ENCODE measurements at regions not wholly inside any gene's neighbourhood (a gene's known extent, or its start where the extent isn't known, plus 50 kb on each side); places are given as distances from the start of the nearest gene placed in this dataset.
A peak's percentile ranks its signal among the peaks of the same experiment; 100 is the strongest.

DNA sequence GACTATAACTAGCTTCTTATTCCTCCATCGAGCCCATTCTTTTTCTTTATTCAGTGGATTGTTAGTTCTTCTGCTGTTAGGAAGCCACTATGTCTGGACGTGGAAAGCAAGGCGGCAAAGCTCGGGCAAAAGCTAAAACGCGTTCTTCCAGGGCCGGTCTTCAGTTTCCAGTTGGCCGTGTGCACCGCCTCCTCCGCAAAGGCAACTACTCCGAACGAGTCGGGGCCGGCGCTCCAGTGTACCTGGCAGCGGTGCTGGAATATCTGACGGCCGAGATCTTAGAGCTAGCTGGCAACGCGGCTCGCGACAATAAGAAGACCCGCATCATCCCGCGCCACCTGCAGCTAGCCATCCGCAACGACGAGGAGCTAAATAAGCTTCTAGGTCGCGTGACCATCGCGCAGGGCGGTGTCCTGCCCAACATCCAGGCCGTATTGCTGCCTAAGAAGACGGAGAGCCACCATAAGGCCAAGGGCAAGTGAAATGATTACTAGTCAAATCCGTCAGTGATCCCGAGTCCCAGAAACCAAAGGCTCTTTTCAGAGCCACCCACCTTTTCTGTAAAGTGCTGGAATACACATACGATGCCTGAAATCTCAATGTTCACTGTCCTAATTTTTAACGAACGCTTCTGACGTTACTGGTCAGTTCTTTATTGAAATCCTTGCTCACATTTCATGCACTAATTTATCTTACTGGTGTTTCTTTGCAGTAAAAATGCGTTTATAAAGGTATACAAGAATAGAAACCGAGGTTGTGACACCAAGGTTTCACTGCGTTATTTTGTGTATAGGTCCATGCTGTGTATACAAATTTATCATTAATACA is 129.9 kb downstream of the HFE start:
- DNase-seq = no peak

DNA sequence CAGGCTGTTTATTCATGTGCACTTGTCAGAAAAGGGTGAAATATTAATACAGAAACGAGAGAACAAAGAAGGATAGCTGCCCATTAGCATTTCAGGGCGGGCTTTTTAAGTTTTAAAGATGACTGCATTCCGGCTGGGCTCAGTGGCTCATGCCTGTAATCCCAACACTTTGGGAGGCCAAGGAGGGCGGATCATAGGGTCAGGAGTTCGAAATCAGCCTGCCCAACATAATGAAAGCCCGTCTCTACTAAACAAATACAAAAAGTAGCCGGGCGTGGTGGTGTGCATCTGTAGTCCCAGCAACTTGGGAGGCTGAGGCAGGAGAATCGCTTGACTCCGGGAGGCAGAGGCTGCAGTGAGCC is 130.5 kb downstream of the HFE start:
- DNase-seq = no peak

DNA sequence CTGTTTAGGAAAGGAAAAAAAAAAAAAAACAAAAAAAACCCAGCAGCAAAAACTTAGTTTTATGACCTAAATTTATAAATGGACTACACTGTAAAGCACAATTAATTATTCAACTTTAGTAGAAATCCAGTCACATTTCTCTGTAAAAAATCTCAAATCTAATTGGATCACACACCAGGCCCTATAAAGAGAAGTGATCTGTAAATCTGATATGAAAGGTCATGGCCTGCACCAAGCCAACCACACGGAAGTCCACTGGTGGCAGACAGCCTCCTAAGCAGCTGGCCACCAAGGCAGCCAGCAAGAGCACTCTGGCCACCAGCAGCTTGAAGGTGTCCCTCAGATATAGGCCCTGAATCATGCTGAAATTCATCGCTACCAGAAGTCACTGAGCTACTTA is 131.6 kb downstream of the HFE start:
- DNase-seq = no peak

DNA sequence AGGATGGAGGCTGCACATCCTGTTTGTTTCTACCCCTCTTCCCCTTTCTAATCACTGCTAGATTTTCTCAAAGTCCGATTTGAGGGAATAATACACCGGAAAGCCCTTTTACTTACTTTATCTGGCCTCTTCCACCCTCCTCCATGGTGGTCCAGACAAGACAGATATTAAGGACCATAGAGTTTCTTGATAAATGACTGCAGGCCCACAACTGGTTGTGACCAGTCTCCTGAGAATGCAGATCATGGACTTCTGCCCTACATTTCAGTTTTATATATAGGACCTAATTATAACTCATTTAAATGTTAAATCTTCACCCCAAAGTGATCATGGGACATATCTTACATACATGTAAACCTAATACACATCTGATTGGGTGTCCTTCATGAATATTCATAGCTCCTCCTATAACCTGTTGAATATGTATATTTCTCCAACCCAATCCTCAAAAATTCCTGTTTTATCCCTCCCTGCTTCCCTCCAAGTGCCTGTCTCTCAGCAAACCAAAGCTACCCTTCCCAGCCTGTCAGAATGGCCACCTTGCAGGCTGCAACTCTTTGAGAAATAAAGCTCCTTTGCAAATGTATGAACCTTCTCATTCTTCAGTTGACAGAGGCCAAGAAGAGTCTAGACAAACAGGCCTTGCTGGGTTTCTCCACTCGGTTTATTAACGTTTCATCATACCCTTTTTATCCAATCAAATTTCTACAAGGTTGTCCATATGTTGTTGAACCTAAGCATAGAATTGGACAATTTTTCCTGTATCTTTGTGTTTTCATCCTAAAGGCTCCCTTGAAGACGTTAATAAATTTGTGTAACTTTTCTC is 133.1 kb downstream of the HFE start:
- no peak for DNase-seq

DNA sequence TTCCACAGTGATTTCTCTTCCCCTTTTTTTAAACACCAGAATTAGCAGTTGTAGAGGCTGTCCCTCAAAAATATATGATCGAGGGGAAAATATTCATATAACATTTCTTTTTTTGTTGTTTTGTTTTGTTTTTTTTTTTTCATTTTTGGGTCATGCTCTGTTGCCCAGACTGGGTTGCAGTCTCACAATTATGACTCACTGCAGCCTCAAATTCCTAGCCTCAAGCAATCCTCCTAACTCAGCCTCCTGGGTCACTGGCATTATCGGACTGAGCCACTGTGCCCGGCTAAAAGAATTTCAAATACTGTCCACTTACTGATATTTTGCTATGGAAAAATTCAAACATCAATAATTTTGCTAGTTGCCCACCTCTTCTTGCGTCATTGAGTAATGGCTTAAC is 134.0 kb downstream of the HFE start:
- no peak for DNase-seq

DNA sequence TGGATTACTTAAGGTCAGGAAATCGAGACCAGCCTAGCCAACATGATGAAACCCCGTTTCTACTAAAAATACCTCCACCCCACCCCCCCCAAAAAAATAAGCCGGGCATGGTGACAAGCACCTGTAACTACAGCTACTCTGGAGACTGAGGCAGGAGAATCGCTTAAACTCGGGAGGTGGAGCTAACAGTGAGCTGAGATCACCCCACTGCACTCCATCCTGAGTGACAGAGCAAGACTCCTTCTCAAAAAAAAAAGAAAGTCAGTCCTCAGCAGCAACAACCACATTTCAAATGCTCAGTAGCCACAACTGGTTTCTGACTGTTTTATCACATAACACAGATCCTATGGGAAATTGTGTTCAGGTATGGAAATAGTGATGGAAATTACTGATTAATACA is 135.3 kb downstream of the HFE start:
- DNase-seq = no peak

DNA sequence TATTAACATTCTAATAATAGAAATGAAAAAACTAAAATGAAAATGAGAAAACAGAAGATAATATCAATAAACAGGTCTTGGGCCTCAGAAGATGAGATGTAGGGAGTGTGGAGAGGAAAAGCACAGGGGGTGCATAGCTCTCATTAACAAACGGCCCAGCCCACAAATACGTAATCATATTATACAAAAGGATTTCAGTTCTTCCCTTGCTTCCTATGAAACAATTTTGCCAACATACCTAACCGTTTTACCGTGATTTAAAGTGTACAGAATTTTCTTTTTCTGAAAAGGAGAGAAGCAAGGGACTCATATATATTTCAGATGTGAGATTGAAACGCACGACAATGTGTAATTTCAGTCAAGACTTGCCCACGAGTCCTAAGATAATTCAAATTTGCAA is 136.0 kb downstream of the HFE start:
- DNase-seq = peak; percentile 58

DNA sequence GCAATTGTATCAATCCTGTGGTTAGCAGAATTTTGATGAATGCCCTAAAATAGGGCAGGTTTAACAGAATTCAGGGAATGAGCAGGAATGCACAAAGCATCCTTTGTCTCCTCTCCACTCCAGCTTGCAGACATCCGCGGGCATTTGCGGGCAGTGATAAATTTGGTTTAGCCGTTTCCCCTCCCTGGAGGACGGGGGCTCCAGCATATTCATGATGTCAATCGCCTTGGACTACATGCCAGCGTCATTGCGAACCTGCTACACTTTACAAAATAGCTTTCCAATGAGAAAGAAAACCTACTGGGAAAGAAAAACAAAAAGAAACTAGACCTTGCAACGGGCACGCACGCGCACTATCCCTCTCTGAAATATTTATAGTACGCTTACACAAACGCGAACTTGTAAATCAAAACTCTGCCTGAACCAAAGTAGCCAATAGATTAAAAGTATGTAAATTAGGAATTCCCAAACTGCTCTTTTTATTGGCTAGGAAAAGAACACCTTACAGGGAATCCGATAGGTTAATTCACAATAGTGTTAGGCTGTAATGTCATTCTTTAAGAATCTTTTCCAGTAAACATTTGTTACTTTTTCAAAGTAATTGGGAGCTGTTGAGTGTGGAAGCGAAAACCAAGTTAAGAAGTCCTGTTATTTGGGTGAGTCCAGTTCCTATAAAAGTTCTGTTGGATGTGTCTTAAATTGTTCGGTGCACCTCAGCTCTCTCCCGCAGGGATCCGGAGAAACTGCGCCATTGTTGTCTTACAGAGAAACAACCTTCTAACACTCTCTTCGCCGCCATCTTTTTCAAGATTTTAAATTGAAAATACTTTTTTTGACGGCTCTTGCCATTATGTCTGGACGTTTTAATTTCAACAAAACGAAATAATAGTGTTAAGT is 136.7 kb downstream of the HFE start:
- peak; percentile 99 for DNase-seq

DNA sequence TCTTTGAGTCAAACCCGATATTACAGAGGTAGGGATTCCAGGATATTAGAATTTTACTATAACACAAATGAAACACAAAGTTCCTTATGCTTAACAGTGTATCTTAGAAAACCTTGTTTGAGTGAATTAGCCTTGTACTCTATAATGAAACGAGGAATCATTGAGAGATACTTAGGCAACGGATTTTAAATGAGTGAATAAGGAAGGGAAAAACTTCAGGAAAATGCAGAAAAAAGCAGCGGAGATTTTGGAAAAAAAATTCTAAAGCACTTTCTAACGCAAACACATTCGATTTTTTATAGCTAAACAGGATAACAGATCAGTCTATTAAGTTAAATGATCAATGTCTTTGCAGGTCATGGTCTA is 137.3 kb downstream of the HFE start:
- DNase-seq = no peak

DNA sequence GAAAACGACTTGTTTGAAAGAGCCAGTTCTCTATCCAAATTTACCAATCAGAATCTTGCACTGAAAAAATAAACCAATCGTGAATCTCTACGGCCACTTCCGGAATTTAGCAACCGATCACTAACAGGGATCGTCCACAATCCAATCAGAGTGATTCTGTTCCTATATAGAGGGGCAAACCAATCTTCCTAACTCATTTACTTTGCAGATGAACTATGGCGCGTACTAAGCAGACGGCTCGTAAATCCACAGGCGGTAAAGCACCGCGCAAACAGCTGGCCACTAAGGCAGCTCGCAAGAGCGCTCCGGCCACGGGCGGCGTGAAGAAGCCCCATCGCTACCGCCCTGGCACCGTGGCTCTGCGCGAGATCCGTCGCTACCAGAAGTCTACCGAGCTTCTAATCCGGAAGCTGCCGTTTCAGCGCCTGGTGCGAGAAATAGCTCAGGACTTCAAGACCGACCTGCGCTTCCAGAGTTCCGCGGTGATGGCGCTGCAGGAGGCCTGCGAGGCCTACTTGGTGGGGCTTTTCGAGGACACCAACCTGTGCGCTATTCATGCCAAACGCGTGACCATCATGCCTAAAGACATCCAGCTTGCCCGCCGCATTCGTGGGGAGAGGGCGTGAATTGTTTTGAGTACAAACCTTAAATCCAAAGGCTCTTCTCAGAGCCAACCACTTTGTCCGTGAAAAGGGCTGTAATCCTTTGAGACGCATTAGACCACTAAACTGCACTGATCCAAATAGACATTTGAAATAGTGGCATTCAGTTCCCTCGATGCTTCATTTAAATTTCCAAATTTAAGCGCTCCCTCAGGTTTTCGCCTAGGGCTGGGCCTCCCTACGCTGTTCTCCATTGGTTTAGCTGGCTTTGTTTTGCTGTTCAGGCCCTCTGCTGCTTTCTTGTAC is 138.0 kb downstream of the HFE start:
- DNase-seq = no peak

DNA sequence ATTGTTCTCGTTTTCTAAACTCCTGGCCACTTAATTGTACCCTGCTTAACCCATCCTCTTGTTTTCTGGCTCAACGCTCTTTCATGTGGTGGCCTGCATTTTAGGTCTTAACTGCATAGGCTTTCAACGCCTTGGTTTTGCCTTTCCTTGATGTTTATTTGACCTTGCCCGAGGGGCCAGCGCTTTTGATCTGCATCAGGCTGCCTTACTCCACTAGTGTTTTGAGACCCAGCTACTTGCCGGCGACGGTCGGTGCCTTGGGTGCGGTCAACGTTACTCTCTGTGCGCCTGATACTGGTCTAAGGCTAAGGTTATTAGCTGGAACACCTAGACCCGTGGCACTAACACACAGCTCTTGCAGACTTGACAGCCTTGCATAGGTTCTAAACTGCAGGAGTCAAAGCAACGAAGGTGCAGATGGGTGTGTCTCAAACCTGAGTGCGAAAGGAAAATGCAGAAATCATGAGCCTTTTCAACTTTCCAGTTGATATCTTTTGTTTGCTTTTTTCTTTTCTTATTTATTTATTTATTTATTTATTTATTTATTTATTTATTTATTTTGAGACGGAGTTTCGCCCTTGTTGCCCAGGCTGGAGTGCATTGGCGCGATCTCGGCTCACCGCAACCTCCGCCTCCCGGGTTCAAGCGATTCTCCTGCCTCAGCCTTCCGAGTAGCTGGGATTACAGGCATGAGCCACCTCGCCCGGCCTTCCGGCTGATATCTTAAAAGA is 138.8 kb downstream of the HFE start:
- no peak for DNase-seq

DNA sequence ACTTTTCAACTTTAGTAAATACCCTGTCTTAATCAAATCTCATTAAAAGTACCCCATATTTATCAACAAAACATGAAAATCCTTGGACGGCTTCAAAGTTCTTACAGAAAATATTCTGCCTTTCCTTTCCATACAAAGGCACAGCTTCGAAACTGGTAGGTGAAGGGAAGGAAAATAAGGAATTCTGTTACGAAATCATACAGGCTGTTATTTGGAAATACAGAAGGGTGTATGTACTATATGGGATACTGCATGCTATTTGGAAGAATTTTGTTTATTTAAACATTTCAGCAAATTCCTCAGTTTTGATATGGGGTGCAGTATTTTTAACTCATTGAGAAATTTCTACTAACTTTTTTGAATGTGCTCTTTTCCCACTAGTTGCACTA is 138.4 kb upstream of the BTN3A2 start:
- no peak for DNase-seq

DNA sequence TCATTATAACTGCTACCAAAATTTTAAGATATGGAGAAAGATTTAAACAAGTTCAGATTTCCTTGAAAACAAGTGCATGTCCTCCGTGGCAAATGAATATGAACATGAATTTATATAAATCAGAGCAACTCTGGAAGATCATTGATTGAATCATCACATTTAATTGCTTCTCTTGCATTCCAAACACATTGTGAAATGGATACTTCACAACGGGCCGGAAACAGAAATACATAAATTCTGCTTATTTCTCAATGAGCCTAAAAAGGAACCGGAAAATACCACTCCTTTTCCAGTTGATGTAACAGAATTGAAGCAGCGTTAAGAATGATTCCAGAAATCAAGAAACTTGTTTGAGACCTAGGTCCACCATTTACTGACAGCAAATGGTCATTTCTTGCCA is 134.6 kb upstream of the BTN3A2 start:
- no peak for DNase-seq

DNA sequence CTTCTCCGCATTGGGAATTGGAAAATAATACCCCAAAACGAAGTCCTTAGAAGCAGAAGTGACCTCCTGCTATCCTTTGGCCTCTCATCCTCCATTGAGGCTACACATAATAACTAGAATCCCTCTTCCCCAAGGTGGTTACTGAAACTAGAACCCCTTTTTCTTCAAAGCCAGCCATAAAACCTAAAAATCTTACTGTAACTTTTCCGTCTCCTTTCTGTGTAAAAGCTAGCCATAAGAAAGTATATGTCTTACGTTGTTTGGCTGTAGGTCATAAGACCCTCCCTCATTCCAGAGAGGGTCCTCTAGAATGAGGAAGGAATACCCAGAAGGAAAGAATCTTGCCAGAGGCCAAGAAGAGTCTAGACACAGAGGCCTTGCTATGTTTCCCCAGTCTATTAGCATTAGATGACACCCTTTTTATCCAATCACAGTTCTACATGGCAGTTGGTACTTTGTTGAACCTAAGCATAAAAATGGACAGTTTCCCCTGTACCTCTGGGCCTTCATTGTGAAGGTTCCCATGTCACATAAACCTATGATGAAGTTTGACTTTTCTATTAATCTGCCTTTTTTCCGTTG is 133.9 kb upstream of the BTN3A2 start:
- DNase-seq = no peak

DNA sequence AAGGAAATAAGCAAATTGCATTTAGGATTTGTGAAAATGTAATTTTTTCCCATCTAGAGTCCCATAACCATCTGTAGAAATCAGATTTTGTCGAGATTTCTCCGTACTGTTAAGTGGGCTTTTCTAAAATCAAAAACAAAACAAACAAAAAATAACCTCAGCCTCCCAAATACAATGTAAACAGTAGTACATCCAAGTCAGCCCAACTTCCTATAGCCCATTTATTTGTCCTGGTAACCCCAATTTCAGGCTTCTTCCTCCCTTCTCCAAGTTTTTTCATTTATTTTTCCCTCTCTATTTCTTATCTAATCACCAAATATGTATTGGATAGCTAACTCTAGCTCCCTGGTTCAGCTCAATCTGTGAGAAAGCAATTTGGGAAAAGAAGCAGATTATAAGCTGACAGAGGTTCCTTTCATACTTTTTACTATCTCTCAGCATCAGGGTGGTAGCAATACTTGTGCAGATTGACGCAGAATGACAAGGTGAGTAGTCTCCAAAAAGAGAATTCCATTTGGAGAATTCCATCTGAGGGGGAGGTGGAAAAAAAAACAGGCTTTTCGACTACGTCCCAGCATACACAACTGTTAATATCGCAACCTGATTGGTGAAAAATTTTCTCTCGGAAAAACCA is 132.6 kb upstream of the BTN3A2 start:
- no peak for DNase-seq

DNA sequence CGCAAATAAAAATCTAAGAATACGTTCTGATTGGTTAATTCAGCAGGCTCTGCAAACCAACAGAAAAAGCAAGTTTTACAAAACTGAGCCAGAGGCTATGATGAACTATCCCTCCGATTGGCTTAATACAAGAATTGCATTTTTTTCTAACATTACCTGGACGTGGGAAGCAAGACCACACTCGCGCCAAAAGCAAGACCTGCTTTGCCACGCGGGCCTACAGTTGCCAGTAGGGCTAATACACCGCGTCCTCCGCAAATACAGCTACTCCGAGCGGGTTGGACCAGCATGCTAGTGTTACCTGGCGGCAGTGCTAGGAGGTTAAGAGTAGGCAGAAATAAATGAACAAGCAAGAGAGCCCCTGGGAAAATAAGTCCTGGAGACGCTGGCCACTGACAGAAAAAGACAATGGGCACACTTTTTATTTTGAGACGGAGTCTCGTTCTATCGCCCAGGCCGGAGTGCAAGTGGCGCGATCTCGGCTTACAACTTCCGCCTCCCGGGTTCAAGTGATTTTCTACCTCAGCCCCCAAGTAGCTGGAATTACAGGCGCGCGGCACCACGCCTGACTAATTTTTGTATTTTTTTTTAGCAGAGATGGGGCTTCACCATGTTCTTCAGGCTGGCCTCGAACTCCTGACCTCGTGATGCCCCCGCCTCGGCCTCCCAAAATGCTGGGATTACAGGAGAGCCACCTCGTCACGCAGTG is 131.9 kb upstream of the BTN3A2 start:
- DNase-seq = no peak

DNA sequence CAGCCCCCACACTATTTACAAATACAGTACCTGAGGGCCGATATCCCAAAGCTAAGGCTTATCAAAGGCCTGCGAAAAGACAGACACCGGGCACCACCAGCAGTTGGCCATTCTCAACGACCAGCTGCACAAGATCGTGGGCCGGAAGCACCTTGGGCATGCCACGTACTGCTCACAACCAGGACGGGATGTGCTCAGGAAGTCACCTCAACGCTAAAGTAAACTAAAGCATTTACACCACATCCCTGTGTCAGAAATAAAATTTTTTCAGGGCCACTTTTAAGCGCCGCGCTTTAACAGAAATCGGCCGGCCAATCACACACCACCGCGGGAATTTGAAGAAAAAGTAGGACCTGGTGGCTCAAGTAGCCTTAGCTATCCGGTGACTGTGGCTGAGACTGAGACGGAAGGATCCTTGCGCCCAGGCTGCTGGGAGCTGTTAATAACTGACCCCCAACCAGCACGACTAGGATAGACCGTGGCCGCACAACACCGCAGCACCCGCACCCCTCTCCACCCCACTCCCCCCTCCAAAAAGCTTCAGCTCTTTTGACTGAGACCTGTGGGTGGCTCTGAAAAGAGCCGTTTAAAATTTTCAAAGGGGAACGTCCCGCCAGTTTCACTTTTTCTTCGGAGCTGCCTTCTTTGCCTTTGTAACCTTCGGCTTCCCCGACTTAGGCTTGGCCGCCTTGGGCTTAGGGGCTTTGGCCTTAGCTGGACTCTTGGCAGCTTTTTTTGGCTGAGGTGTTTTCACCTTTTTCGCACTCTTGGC is 131.2 kb upstream of the BTN3A2 start:
- no peak for DNase-seq

DNA sequence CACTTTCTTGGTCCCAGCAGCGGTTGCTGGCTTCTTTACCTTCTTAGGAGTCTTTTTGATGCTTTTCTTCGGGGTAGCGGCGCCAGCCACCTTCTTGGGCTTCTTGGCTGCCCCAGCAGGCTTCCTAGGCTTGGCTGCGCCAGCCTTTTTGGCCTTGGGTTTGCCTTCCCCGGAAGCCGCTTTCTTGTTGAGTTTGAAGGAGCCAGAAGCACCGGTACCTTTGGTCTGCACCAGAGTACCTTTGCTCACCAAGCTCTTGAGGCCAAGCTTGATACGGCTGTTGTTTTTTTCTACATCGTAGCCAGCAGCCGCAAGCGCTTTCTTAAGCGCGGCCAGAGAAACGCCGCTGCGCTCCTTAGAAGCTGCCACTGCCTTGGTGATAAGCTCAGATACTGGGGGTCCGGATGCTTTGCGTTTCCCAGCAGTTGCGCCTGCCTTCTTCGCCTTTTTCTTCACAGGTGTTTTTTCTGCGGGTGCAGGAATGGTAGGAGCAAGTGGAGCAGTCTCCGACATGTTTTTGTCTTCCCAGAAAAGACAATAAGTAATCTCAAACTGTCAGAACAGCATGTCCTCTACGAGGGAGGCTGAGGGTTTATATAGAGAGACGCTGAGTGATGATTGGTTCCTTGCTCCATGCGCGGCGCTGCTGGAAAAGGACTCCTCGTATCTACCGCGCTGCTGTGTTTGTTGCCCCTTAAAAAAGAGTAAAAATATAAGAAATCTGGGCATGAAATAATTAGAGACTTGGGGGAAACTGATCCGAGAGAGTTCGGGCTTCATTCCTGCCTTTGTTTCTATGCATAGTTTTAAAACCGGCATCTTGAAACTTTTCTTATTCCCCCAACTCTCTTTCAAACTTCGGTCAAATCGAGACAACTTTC is 130.3 kb upstream of the BTN3A2 start:
- DNase-seq = no peak
